ENCODE measurements at regions not wholly inside any gene's neighbourhood (a gene's known extent, or its start where the extent isn't known, plus 50 kb on each side); places are given as distances from the start of the nearest gene placed in this dataset.

- TF ChIP-seq CTCF (IDR thresholded peaks at IDR 0.05) (no peak), ZFX (IDR thresholded peaks at IDR 0.05; ENCODE audit: borderline replicate concordance) (no peak)
These were observed 321.4 kb downstream of the ATP23 start for GRCh38 chr12:58262796-58263195.
